Stomach (tissue), 8 donors: ENCODE measurements at regions not wholly inside any gene's neighbourhood (a gene's known extent, or its start where the extent isn't known, plus 50 kb on each side); places are given as distances from the start of the nearest gene placed in this dataset.

Experiments
- DNase-seq, 2 donors: peaks; one replicate each; pipeline versions ENCODE4 v3.0.0 to v3.0.0-alpha.2; 2013 to 2019
- H3K27ac ChIP-seq, 5 donors: fragments of 200-600 bp in 4 of 5; sonication (generic) in 4 of 5; one replicate each; pipeline ENCODE4 v1.5.1; 2013 to 2019; ENCODE audit warnings: mild to moderate bottlenecking in 1 of 5, moderate library complexity in 1 of 5
- H3K27me3 ChIP-seq, 3 donors: fragments of 200-600 bp; sonication (generic); one replicate each; pipeline ENCODE4 v1.5.1; 2017 to 2019; ENCODE audit warnings: mixed run types in 1 of 3
- H3K36me3 ChIP-seq, 4 donors: fragments of 200-600 bp; sonication (generic); 1 replicate in 3 of 4; 2 replicates in 1 of 4; pipeline ENCODE4 v1.5.1; 2016 to 2019
- H3K4me1 ChIP-seq, 4 donors: fragments of 200-600 bp; sonication (generic); one replicate each; pipeline ENCODE4 v1.5.1; 2016 to 2019
- H3K4me3 ChIP-seq, 4 donors: fragments of 200-600 bp; sonication (generic) in 3 of 4; one replicate each; pipeline ENCODE4 v1.5.1; 2016 to 2019; ENCODE audit warnings: mild to moderate bottlenecking in 1 of 4
- H3K9me3 ChIP-seq, 4 donors: fragments of 200-600 bp; sonication (generic); one replicate each; pipeline ENCODE4 v1.5.1; 2016 to 2019
- CTCF ChIP-seq, 7 experiments: fragments of 450-650 bp in 4 of 7; fragments of 200-600 bp in 3 of 7; sonication (generic) in 3 of 7; IDR thresholded peaks; one replicate each; pipeline ENCODE4 v1.5.1; 2016 to 2019; ENCODE audit warnings: antibody characterized with exemption in 7 of 7, control low read depth in 2 of 7, mild to moderate bottlenecking in 1 of 7
- EP300 ChIP-seq: sonication (generic); formaldehyde crosslinking; IDR thresholded peaks from one replicate; pipeline ENCODE4 v1.6.1; 2017; ENCODE audit warnings: antibody characterized with exemption
- POLR2A ChIP-seq, 4 donors: fragments of 450-650 bp; IDR thresholded peaks; one replicate each; pipeline ENCODE4 v1.6.1; 2016; ENCODE audit warnings: antibody characterized with exemption in 4 of 4, control low read depth in 2 of 4, mild to moderate bottlenecking in 1 of 4, moderate library complexity in 1 of 4
- POLR2AphosphoS5 ChIP-seq, 3 donors: sonication (generic); formaldehyde crosslinking; IDR thresholded peaks; one replicate each; pipeline ENCODE4 v1.6.1; 2016; ENCODE audit warnings: antibody characterized with exemption in 3 of 3
- WGBS, 5 donors: extraction: QIAGEN DNeasy Blood & Tissue Kit in 3 of 5; methylation state at CpG; one replicate each; pipeline versions ENCODE4 v1.1.5 to v1.1.7; 2013 to 2018; 5-methylcytosine and 5-hydroxymethylcytosine counted together
- intact Hi-C: fragments of 100-400 bp; cut with DNase I; formaldehyde crosslinking; loops from one replicate; pipeline ENCODE4 v1.15.1; 2023; ENCODE audit warnings: low total_unique reads
- donor health status: healthy with polysubstance abuse.
- donor health status: Bipolar disorder and iron deficiency.
- donor health status: healthy.

DNA sequence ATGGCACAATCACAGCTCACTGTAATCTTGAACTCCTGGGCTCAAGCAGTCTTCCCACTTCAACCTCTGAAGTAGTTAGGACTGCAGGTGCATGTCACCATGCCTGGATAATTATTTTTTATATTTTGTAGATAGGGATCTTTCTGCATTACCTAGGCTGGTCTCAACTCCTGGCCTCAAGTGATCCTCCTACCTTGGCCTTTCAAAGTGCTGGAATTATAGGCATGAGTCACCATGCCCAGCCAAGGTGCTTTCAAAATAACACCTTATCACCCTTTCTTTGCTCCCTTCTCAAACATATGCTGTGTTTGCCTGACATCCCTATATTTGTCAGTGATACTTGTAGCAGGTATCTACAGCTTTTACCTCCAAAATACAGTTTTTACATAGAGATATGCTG, 242.0 kb upstream of the ARRDC4 start:
- Histone ChIP-seq H3K27ac (no peak overlapping the region), H3K4me1 (no peaks in the 10 kb centered on the region), H3K27me3 (no peaks in the 10 kb centered on the region), H3K4me3 (no peak overlapping the region), H3K36me3 (no peaks in the 10 kb centered on the region), H3K9me3 (peaks cover 0 to 14% (median 3%) of the 10 kb centered on the region in 4 donors)
- no peak for DNase-seq
- intact Hi-C loops, result no loop called here
- TF ChIP-seq CTCF (IDR thresholded peaks at IDR 0.05), result no peak
- no peak for TF ChIP-seq POLR2A (IDR thresholded peaks at IDR 0.05)
- no peak for TF ChIP-seq EP300
- no peak for TF ChIP-seq POLR2AphosphoS5 (IDR thresholded peaks at IDR 0.05)

DNA sequence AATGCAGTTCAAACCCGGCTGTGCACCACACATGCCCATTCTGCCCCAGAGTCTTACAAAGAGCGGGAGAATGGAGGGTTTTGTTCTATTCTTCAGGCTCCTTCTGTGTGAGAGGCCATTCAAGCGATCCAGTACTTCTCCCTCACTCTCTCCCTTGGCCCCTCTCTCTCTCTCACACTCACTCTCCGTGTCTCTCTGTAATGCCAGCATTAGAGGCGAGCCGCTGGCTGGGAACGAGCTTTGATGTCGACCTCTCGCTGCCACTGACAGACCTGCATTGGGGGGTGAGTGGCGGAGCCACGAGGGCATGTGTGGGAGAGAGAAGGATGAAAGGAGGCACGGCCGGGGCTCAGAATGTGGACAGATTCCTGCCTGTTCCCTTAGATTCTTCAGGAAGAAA, 231.7 kb upstream of the ARRDC4 start:
- peak in 1 of 2 donors; percentile 39 for DNase-seq
- H3K27ac ChIP-seq, result no peak overlapping the region
- H3K9me3 ChIP-seq, result no peaks in the 10 kb centered on the region
- WGBS, 5 donors, result 19 to 38% (median 29%) methylated on average over 13 of the region's 13 CpGs
- no peaks in the 10 kb centered on the region for H3K36me3 ChIP-seq
- TF ChIP-seq EP300 (no peak), POLR2A (IDR thresholded peaks at IDR 0.05) (no peak), POLR2AphosphoS5 (IDR thresholded peaks at IDR 0.05) (no peak), CTCF (IDR thresholded peaks at IDR 0.05) (no peak)
- no peaks in the 10 kb centered on the region for H3K27me3 ChIP-seq
- H3K4me1 ChIP-seq, result peaks cover 0 to 4% (median 0%) of the 10 kb centered on the region in 4 donors
- intact Hi-C loops, result no loop called here
- peak overlapping the region in 2 of 4 donors; percentile 6 to 19 for H3K4me3 ChIP-seq

- Histone ChIP-seq H3K9me3 (no peaks in the 10 kb centered on the region), H3K4me3 (peak overlapping the region in 2 of 4 donors; percentile 6 to 19), H3K27me3 (no peaks in the 10 kb centered on the region), H3K4me1 (peaks cover 0 to 4% (median 0%) of the 10 kb centered on the region in 4 donors), H3K27ac (no peak overlapping the region), H3K36me3 (no peaks in the 10 kb centered on the region)
- peak in 1 of 2 donors; percentile 3 for DNase-seq
- WGBS, 5 donors, result 39 to 70% (median 57%) methylated on average over 7 of the region's 7 CpGs
- intact Hi-C loops, result no loop called here
- TF ChIP-seq POLR2A (IDR thresholded peaks at IDR 0.05), result no peak
- no peak for TF ChIP-seq CTCF (IDR thresholded peaks at IDR 0.05)
- TF ChIP-seq POLR2AphosphoS5 (IDR thresholded peaks at IDR 0.05), result no peak
- TF ChIP-seq EP300, result no peak
Measured at GRCh38 chr15:97729270-97729669, 231.2 kb upstream of the ARRDC4 start.

- TF ChIP-seq EP300 (no peak), POLR2A (IDR thresholded peaks at IDR 0.05) (no peak), CTCF (IDR thresholded peaks at IDR 0.05) (no peak), POLR2AphosphoS5 (IDR thresholded peaks at IDR 0.05) (no peak)
- Histone ChIP-seq H3K27me3 (no peaks in the 10 kb centered on the region), H3K4me1 (peaks cover 0 to 4% (median 0%) of the 10 kb centered on the region in 4 donors), H3K4me3 (no peak overlapping the region), H3K9me3 (no peaks in the 10 kb centered on the region), H3K36me3 (no peaks in the 10 kb centered on the region), H3K27ac (no peak overlapping the region)
- WGBS, 5 donors, result 69 to 100% (median 89%) methylated on average over 1 of the region's 1 CpG
- intact Hi-C loops, result no loop called here
- no peak for DNase-seq
Measured at GRCh38 chr15:97730315-97730714, 230.2 kb upstream of the ARRDC4 start.
